COLO668 (cell line): ENCODE measurements at regions not wholly inside any gene's neighbourhood (a gene's known extent, or its start where the extent isn't known, plus 50 kb on each side); places are given as distances from the start of the nearest gene placed in this dataset.
"Not testable (repeated sequence)": the region's sequence is repeated elsewhere in the genome, so short reads cannot be mapped to it uniquely, and the experiment has no call there.

Experiments
- DNase-seq: peaks from one replicate; lab custom pipeline; 2025; ENCODE audit not compliant: unreplicated experiment; lab: John Stamatoyannopoulos, UW

DNA sequence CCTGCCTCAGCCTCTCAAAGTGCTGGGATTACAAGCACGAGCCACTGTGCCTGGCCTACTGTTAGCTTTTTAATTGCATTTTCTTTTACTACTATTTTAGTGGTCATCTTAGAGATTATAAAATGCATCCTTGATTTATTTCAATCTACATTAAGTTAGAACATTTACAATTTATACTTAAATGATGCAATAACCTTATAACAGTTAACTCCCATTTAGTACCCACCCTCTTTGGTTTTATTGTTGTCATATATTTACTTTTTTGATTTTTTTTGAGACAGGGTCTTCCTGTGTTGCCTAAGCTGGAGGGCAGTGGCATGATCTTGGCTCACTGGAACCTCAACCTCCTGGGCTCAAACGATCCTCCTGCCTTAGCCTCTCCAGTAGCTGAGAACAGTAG, 77.3 kb downstream of the PPCDC start:
- no peak for DNase-seq

DNA sequence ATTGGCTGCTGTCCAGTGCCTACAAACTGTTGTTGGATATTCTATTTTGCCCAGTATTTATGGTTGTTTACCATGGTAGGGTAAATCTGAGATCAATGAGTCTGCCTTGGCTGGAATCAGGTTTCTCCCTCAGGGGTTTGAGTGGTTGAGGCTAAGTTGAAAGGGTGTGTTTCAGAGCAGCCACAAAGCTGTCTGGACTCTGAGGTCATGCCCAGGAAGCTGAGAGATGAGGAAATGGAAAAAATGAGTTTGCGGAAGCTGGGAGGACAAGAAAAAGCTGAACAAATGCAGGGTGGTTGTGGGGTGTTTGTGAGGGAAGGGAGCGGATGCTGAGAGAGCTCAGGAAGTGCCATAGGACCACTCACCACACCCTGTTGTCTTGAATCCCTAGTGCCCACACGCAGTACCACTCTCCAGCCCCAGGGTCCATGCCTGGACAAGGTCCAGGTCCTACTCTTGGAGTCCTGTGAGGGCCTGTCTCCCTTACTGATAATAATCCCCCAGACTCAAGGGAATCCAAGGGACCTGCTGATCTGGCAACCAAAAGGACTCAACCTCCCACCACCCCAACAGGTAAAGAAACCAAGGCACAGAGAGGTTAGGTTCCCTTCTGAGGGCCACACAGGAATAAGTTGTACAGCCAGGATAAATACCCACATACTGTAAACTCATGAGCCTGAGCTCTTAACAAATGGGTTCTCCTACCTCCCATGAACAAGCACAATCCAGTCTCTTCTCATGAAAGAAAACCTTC, 81.6 kb downstream of the PPCDC start:
- DNase-seq: peak; percentile 48

DNA sequence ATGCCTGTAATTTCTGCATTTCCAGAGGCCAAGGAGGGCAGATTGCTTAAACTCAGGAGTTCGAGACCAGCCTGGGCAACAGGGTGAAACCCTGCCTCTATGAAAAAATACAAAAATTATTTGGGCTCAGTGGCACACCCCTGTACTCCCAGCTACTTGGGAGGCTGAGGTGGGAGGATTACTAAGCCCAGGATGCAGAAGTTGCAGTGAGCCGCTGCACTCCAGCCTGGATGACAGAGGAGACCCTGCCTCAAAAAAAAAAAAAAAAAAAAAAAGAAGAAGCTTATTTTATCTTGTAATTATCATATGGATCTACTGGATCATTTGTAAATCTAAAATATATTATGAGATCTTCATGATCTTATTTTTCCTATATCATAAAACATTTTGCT, 84.1 kb downstream of the PPCDC start:
- DNase-seq: no peak

DNA sequence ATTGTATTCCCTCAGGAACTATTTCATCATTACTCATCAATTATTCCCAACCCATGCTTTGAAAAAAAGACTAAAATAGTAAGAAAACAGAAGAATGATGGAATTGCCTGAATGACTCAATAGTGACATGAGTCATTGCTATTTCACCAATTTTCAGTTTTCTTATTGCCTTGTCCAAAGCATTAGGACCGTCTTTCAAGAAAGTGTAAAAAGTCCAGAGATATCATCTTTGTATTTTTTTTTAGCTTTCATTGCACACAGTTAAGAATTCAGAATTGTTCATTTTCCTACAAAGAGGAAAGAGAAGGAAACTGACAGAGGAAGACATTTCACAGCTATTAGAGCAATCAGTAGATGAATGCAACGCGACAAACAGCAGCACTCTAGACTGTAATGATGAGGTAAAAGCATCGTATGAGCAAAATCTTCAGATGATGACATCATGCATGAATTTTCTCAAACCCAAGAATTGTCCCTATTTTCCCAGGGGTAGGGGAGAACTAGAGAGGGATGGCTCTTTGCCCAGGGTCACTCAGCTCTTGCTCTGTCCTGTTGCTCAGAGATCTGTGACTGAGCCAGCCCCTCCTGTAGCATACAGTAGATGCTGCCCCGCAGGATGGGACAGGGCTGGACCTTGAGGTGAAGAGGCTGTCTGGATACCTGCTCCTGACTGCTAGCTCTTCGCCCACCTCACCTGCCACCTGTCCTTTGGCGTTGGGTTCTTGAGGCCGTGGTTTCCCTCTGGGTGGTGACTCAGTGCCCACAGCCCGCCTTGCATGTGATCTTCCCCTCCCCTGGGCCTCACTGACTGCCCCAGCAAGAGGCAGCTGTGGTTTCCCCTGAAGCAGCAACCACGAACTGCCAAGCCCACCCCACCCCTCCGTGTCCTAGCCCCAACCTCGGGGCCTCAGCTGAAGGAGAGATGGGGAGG, 84.8 kb downstream of the PPCDC start:
- DNase-seq: no peak

DNA sequence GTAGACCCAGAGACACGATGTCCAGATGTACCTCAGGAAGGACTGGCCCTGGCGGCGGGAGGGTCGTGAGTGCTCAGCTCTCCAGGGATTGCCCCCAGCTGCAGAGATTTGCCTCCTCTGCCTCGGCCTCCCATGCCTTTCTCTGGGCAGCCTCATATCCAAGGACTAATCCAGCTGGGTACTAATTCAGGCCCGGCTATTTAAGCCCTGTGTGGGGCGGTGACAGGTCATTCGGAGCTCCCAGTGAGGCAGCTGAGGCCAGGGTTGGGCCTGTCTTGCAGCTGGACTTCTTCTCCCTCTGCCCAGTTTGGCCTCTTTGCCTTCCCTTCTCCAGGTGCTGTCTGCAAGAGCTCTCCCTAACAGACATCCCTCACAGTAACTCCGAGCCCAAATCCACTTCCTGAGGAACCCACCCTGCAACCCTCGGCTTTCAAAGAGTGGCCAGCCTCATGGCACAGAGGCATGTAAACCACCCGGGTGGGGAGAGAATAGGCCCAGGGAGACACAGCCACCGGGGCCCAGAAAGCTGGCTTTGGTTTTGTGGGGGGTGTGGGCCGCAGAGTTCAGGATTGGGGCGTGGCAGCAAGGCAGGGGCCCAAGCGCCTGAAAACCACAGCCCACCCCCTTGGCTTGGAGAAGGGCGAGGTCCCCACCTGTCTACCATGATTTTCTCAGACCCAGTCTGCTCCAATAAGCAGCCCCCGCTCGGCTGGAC, 85.8 kb downstream of the PPCDC start:
- no peak for DNase-seq

DNA sequence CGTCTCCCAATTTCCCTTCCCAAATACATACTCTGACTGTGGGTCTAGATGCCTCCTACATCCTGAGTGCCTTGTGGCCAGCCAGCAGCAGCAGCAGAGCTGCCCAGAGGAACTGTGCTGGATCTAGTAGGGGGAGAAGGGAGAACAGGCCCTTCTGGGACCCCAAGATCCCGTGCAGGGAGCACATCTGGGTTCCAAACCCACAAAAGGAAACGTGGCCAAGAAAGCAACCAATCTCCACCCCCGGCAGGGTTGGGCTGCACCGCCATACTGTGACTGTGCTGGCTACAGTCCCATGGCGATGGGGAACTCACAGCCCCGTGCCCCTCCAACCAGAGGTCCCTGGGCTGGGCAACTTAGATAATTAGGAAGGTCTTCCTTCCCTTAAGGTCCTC, 86.3 kb downstream of the PPCDC start:
- DNase-seq: no peak

DNA sequence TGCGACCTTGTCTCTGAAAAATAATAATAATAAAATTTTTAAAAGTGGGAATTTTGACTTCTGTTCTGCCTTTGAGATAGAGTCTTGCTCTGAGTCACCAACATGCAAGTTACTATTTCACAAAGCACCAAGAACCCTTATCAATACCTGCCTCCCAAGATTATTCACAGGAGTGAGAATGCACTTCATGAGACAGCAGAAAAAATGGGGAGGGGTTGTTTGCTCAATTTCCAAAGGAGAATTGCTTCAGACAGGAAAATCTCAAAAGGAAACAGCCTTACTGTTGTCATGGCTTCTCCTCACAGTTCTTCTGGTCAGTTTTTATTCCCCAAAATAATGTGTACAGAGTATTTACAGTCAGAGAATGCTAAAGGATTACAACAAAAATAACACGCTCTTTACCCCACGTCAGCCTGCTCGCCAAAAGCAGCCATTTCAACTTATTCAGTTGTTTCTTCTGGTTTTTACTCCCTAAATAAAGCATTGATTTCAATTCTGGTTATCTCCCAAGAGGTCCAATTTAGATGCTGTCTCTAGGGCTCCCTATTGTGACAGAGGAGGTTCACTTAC, 89.0 kb downstream of the PPCDC start:
- no peak for DNase-seq

DNA sequence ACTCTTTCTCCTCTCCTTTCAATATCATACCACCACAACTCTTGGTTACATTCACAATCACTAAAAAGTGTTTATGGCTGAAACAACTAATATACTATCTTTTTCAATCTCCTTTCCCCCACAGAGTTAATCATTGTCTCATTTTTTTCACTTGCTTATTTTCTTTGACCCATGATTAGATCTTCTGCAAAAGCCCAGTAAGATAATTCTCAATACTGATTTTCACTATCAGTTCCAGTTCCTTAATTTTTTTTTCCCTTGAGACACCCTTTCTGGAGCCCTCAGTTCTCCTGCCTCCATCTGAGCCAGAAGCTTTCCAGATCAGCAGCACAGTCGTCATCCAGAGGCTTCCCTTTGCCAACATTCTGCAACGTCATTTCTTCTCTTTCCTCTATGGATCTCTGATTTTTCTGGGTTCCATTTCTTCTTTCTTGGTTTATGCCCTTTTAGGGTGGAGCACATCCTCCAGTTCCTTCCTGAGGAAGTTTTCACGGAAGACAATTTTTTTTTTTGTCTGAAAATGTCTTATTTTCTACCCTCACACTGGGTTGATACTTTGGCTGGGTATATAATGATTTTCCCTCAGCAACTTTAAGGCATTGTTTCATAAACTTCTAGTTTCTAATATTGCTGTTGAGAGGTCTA, 88.7 kb upstream of the C15orf39 start:
- no peak for DNase-seq

DNA sequence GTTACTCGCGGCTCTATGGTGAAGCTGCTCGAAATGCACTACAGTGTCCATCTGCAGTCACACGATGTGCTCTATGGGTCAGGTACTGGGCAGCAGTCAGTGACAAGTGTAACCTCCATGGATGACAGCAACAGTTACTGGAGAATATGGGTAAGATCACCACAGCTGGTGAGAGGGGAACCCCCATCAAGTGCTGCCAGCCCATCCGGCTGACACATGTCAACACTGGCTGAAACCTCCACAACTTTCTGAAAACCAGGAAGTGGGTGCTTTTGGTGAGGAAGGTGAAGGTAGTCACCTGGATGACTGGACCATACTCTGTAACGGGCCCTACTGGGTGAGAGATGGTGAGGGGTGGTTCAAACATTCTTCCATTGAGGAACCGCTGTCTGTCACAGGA, 87.4 kb upstream of the C15orf39 start:
- no peak for DNase-seq

DNA sequence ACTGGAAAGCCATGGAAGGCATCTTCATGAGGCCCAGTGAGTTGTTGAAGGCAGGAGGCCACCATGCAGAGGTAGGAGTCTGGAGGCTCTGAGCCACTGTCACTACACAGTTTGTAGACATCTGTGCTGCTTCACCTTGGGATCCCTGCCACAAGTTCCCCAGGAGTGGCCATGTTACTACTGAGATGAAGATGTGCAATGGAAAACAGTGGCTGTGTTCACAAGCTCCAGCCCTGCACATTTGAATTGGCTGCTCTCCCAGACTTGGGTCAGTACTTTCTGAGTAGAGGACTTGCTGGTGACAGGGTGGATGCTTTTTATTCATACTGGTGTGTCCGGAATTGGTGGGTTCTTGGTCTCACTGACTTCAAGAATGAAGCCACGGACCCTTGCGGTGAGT, 86.9 kb upstream of the C15orf39 start:
- DNase-seq: no peak

DNA sequence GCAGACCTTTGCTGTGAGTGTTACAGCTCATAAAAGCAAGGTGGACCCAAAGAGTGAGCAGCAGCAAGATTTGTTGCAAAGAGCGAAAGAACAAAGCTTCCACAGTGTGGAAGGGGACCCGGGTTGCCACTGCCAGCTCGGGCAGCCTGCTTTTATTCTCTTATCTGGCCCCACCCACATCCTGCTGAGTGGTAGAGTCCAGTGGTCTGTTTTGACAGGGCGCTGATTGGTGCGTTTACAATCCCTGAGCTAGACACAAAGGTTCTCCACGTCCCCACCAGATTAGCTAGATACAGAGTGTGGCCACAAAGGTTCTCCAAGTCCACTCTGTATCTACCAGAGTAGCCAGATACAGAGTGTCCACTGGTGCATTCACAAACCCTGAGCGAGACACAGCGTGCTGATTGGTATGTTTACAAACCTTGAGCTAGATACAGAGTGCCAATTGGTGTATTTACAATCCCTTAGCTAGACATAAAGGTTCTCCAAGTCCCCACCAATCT, 86.2 kb upstream of the C15orf39 start:
- not testable (repeated sequence) for DNase-seq

DNA sequence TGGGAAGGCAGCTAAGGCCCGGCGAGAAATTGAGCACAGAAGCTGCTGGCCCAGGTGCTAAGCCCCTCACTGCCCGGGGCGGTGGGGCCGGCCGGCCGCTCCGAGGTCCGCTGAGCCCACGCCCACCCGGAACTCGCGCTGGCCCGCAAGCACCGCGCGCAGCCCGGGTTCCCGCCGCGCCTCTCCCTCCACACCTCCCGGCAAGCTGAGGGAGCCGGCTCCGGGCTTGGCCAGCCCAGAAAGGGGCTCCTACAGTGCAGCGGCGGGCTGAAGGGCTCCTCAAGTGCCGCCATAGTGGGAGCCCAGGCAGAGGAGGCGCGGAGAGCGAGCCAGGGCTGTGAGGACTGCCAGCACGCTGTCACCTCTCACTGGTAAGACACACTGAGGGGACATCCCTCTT, 85.5 kb upstream of the C15orf39 start:
- not testable (repeated sequence) for DNase-seq

DNA sequence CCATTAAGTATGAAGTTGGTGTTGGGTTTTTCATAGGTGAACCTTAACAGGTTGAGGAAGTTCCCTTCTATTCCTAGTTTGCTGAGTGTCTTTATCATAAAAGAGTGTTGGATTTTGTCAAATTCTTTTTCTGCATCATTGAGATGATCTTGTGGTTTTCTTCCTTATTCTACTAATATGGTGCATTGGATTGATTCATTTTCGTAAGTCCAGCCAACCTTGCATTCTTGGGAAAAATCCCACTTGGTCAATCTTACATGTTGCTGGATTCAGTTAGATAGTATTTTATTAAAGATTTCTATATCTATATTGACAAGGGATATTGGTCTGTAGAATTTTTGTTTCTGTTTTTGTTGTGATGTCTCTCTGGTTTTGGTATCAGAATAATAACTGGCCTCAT, 83.7 kb upstream of the C15orf39 start:
- no peak for DNase-seq

DNA sequence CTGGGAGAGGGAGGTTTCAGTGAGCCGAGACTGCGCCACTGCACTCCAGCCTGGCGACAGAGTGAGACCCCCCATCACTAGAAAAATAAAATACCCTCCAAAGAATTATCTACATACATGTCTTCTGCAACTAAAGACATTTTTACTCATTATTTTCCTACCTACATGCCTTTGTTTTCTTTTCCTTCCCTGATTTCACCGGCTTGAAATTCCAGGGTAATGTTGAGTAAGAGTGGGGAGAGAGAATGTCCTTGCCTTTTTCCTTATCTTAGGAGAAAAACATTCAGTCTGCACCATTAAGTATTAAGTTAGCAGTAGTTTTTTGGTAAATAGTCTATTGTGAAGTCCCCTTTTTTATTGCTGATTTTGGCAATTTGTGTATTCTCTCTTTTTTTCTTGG, 82.4 kb upstream of the C15orf39 start:
- DNase-seq: not testable (repeated sequence)

DNA sequence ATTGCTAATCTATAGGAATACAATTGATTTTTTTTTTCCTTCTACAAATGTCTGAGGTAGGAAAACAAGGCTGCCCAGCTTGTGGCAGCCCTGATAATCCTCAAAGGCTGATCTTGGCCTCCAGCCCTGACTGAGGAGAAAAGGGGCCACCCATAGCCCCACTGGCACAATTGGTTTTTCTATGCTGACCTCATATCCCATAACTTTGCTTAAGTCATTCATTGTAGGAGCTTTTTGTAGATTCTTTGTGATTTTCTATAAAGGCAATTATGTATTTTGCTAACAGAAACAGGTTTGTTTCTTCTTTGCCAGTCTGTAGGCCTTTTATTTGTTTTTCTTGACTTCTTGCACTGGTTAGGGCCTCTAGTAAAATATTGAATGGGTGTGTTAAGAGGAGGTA, 80.2 kb upstream of the C15orf39 start:
- DNase-seq: no peak

DNA sequence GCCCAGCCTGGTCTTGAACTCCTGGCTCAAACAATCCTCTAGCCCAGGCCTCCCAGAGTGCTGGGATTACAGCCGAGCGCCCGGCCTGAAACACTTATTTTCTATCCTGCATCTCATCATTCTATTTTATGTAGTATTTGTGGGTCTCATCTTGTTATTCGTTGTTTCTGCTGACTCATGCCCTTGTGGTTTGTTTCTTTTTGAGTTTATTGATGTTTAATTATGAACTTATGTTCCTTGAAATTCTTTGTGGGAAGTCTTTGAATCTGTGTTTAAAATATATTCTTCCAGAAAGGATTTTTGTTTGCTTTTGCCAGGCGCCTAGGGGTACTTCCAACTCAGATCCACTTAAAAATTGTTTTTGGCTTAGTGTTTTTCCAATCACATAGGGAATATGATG, 78.3 kb upstream of the C15orf39 start:
- DNase-seq: no peak

DNA sequence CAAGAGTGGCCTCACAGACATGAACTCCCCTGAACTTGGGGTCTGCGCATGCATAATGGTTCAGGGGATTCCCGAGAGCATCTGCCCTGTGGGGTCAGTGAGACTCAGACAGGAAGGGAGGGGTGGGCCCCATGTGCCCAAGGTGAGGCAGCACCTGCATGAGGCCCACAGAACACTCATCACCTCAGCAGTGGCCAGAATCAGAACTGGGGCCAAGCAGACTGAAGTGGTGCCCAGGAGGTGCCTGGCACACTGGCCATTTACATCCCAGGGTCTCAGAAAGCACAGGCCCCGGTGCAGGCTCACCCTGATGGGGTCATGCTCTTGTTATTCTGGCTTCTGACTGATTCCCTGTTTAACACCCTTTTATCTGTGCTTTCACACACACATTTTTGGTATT, 77.4 kb upstream of the C15orf39 start:
- not testable (repeated sequence) for DNase-seq

DNA sequence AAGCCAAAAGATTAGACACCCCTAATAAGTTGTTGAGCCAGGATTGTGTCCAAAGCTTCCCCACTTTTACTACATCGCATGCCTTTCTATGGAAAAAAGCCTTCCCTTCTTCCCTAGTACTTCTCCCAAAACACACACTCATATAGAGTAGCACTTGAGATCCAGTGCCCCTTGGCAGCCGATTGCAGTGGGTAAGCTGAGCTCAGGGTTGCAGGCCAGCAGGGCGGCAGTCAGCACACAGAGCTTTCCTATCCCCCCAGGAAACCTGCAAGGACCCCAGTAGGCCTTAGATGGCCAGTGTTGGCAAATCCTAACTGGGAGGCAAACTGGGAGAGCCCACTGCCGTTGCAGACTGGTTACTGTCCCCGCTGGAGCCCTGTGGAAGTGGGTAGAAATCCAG, 75.7 kb upstream of the C15orf39 start:
- no peak for DNase-seq

DNA sequence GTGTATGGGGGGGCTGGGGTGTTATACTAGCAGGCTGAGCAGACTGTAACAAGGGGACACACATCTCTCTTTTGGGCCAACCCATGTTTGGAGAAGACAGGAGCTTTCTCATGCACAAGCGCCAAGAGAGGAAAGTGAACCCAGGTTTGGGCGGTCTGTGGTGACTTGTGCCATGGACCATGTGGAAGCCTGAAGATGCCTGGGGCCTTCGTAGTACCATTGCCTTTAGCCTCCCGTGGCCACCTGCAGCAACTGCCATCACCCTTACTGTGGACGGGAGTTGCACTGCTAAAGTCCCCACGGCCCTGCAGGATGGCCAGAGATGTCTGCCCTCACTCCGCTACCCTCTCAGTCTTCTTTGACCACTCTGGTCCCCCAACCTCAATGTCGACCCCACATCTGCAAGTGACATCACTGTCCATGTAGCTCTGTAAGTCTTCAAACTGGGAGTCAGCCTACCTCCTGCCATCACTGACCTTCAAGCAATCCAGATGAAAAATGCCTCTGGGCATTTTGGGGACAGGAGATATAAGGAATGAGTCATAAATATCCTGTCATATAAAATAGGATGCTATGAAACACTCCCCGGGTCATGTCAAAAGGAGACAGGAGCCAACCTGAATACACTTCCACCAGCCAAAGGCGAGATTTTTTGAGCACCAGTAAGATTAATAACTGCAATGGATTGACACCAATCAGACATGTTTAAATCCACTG, 74.7 kb upstream of the C15orf39 start:
- no peak for DNase-seq

DNA sequence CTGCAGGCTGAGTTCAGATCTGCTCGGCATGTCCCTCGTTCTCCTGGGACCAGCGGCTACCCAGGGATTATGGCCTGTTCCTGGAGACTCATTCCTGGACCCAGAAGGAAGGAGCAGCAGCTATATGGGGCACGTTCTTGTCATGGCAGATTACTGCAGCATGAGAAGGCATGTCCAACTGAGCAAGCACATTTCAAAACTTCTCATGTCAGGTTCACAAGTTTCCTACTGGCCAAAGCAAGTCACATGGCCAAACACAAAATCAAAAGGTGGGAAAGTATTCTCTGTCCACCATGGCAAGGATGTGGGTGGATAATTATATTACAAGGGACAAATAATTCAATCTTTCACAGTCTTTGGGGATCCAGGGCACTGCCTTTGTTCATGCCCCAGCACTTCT, 71.9 kb upstream of the C15orf39 start:
- no peak for DNase-seq
